OCI-LY3 (cell line): ENCODE measurements at regions not wholly inside any gene's neighbourhood (a gene's known extent, or its start where the extent isn't known, plus 50 kb on each side); places are given as distances from the start of the nearest gene placed in this dataset.

Source experiments
- CTCF ChIP-seq: fragments of 200-600, 300-600 bp; sonication (generic); IDR thresholded peaks from 2 replicates; pipeline ENCODE4 v1.5.1; 2014; ENCODE audit warnings: antibody characterized with exemption, low read length, low read depth
- EZH2phosphoT487 ChIP-seq: fragments of 200-600 bp; shearing (Covaris generic); IDR thresholded peaks from 2 replicates; pipeline ENCODE4 v1.6.1; 2018; ENCODE audit warnings: antibody characterized with exemption, mixed run types, low read depth

GRCh38 chr4:110955748-110956147 lies 332.9 kb upstream of the PITX2 start:
- TF ChIP-seq CTCF (no peak), EZH2phosphoT487 (no peak)
